GM19397 (cell line): ENCODE measurements at regions not wholly inside any gene's neighbourhood (a gene's known extent, or its start where the extent isn't known, plus 50 kb on each side); places are given as distances from the start of the nearest gene placed in this dataset.
"Not testable (repeated sequence)": the region's sequence is repeated elsewhere in the genome, so short reads cannot be mapped to it uniquely, and the experiment has no call there.

Experiments
- ATAC-seq: cut with Tn5 transposase; IDR thresholded peaks from one replicate; pipeline ENCODE4 v1.9.1; 2021; ENCODE audit warnings: mild to moderate bottlenecking, moderate library complexity; ENCODE audit not compliant: unreplicated experiment

DNA sequence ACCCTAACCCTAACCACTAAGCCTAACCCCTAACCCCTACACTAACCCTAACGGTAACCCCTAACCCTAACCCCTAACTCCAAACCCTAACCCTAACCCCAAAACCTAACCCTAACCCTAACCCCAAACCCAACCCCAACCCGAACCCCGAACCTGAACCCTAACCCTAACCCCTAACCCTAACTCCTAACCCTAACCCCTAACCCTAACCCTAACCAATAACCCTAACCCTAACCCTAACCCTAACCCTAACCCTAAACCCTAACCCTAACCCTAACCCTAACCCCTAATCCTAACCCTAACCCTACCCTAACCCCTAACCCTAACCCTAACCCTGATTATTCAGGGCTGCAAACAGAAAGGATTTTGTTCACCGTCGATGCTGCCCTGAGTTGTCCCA, 144.6 kb upstream of the DUSP22 start:
- ATAC-seq: not testable (repeated sequence)

DNA sequence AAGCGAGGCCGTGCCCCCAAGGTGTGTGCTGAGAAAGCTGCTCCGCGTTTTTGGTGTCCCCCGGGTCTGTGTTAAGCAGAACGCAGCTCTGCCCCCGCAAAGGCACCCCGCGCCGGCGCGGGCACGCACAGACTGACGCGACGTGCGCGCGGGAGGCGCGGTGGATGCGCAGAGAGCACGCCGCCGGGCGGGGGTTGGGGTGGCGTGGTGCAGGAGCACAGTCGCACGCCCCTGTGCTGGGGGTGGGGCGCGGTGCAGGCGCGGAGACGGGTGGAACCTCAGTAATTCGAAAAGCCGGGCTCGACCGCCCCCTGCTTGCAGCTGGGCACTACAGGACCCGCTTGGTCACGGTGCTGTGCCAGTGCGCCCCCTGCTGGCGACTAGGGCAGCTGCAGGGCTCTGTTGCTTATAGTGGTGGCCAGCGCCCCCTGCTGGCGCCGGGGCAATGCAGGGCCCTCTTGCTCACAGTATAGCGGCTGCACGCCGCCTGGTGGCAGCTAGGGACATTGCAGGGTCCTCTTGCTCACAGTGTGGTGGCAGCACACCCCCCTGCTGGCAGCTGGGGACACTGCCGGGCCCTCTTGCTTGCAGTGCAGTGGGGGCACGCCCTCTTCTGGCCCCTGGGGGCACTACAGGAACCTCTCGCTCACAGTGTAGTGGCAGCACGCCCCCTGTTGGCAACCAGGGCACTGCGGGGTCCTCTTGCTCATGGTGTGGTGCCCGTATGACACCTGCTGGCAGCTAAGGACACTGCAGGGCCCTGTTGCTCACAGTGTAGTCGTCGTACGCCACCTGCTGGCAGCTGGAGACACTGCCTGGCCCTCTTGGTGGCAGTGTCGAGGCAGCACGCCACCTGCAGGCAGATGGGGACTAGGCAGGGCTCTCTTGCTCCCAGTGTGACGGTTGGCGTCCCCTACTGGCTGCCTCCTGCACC, 144.0 kb upstream of the DUSP22 start:
- ATAC-seq: peak; percentile 93

DNA sequence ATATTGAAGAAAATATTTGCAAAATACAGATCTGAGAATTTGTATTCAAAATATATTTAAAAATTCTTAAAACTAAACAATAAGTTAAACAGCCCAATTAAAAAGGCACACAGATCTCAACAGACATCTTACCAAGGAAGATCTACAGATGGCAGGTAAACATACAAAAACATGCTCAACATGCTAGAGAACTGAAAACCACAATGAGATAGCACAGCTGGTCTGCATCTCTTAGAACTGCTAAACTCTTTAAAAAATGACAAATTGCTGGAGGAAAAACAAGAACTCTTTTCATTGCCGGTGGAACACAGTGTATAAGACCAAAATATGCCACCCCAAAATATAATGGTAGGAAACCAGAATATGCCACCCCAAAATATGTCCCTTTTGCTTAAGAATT, 142.1 kb upstream of the DUSP22 start:
- not testable (repeated sequence) for ATAC-seq

DNA sequence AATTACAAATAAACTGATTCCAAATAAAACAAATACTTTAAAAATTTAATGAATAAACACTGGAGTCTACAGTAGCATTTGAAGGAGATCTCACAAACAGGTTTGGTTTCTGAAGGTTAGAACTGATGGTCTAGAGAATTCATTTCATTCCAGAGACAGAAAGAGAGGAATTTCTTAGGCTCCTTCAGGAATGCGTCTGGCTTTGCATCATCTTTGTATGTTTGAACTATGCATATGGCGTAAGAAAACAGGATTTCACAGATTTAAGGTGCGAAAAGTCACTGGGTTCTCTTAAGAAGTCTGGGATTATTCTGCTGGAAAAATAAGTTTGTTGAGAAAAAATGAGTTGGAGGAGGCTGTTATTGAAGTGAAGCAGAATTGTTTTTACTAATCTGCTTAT, 139.9 kb upstream of the DUSP22 start:
- not testable (repeated sequence) for ATAC-seq

GRCh38 chr6:153026-153425, 139.3 kb upstream of the DUSP22 start:
- not testable (repeated sequence) for ATAC-seq

GRCh38 chr6:153867-154266, 138.4 kb upstream of the DUSP22 start:
- ATAC-seq: not testable (repeated sequence)

- not testable (repeated sequence) for ATAC-seq
These were observed 137.8 kb upstream of the DUSP22 start for GRCh38 chr6:154321-155092.

- ATAC-seq: no peak
These were observed 136.3 kb upstream of the DUSP22 start for GRCh38 chr6:156010-156409.

DNA sequence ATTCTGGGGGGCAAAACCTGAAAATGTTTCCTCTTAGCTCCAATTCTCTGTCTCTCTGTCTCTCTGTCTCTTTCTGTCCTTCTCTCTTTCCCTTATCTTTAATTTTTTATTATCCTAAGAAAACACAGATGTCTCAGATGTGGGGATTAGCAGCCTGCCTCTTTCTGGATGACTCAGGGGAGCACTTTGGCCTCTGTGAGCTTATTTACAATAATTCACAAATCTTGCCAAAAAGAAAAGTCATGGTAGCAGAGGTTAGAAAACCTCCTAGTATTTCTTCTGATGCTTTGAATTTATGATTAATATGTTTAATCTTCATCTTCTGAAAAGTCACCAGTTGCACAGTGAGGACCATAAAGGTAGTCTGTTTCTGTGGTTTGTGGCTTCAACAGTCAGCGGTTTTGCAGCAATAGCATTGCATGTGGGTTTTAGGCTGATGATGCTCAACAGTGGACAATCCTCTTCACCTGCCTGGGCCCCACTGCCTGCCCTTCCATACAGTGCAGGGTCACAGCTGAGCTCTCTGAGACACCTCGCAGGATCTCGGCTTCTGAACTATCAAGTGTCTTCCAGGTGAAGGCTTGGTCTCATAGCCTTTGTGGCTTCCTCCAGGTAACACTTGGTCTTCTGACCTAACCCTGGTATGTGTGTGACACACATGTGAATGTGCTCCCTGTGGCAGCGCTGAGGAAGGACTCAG, 135.7 kb upstream of the DUSP22 start:
- not testable (repeated sequence) for ATAC-seq

DNA sequence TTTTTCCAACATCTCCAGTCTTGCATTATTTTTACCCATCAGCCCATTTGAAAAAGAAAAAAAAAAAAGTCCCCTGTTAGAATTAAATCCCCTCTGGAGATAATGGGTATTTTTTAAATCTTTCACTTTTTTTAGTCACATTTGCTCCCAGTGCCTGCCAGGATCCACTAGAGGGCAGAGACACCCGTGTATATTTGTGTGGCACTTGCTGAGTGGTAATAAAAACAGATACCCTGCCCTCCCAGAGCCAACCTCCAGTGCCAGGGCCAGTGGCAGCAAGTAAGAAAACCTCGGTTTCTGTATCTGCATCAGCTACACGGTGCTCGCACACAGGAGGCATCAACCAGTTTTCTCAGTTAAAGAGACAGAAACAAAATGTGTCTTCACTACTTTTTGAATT, 135.1 kb upstream of the DUSP22 start:
- not testable (repeated sequence) for ATAC-seq

DNA sequence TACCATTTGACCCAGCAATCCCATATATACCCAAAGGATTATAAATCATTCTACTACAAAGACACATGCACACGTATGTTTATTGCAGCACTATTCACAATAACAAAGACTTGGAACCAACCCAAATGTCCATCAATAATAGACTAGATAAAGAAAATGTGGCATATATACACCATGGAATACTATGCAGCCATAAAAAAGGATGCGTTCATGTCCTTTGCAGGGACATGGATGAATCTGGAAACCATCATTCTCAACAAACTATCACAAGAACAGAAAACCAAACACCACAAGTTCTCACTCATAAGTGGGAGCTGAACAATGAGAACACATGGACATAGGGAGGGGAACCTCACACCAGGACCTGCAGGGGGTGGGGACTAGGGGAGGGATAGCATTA, 130.6 kb upstream of the DUSP22 start:
- not testable (repeated sequence) for ATAC-seq

GRCh38 chr6:164720-165119, 127.6 kb upstream of the DUSP22 start:
- no peak for ATAC-seq

- ATAC-seq: no peak
These were observed 127.0 kb upstream of the DUSP22 start for GRCh38 chr6:165263-165662.

GRCh38 chr6:165906-166305, 126.4 kb upstream of the DUSP22 start:
- no peak for ATAC-seq

DNA sequence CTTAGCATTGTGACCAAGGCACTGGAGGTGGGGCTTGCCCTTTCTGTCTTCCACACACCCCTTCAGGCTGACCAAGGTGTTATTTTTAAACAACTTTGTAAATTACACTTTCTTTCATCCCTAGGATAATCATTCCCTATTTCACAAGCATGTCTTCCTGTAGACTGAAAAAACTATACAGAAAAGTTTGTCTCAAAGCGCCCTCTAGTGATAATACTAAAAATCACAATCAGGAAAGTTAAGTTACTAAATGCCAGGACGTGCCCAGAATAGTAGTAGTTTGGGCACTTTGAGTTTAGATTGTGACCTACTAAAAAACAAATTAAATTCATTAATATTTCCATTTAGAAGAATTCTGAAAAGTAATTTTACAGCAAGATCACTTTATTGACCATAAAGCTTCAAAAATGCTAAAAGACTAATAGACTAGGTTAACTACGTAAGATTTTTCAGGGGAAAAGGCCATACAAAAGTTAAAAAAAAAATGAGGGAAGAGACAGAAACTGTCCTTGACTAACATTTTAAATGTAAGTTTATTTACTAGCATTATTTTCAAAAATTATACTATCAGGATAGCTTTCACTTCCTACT, 123.3 kb upstream of the DUSP22 start:
- no peak for ATAC-seq

- ATAC-seq: no peak
These were observed 118.3 kb upstream of the DUSP22 start for GRCh38 chr6:174036-174435.

GRCh38 chr6:175680-176079, 116.6 kb upstream of the DUSP22 start:
- ATAC-seq: no peak

DNA sequence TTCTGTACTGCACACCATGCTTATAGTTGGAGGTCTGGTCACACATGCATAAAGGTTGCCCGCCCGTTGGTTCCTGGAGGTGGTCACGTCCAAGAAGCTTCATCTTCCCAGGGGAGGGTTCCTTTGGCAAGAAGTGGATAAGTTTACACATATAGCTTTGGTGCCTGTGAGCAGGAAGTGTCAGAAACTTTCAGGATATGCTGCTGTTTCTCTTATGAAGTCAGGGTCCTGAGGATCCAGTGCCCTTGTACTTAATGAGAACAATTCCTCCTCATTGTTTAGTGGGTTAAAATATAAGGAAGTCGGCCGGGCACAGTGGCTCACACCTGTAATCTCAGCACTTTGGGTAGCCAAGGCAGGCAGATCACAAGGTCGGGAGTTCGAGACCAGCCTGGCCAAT, 115.5 kb upstream of the DUSP22 start:
- ATAC-seq: no peak

GRCh38 chr6:178119-178518, 114.2 kb upstream of the DUSP22 start:
- no peak for ATAC-seq

DNA sequence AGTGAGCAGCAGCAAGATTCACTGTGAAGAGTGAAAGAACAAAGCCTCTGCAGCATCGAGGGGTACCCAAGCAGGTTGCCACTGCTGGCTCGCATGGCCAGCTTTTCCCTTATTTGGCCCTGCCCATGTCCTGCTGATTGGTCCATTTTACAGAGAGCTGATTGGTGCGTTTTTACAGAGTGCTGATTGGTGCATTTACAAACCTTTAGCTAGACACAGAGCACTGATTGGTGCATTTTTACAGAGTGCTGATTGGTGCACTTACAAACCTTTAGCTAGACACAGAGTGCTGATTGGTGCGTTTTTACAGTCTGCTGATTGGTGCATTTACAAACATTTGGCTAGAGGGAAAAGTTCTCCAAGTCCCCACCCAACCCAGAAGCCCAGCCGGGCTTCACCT, 113.4 kb upstream of the DUSP22 start:
- ATAC-seq: not testable (repeated sequence)
